HL-60 (cell line): ENCODE measurements at regions not wholly inside any gene's neighbourhood (a gene's known extent, or its start where the extent isn't known, plus 50 kb on each side); places are given as distances from the start of the nearest gene placed in this dataset.

Experiments
- POLR2AphosphoS5 ChIP-seq: IDR thresholded peaks from 2 replicates; pipeline ENCODE4 v1.6.1; 2012; ENCODE audit warnings: low read depth
- REST ChIP-seq: IDR thresholded peaks from 2 replicates; pipeline ENCODE4 v1.6.1; 2012; ENCODE audit warnings: low read depth; ENCODE audit not compliant: insufficient replicate concordance
- TF ChIP-seq, protein P1 (sequence below): IDR thresholded peaks from one replicate; pipeline ENCODE4 v1.5.1; 2011; ENCODE audit warnings: low read length, control low read depth, inconsistent platforms; ENCODE audit not compliant: insufficient read depth

- TF ChIP-seq, protein P1, sequence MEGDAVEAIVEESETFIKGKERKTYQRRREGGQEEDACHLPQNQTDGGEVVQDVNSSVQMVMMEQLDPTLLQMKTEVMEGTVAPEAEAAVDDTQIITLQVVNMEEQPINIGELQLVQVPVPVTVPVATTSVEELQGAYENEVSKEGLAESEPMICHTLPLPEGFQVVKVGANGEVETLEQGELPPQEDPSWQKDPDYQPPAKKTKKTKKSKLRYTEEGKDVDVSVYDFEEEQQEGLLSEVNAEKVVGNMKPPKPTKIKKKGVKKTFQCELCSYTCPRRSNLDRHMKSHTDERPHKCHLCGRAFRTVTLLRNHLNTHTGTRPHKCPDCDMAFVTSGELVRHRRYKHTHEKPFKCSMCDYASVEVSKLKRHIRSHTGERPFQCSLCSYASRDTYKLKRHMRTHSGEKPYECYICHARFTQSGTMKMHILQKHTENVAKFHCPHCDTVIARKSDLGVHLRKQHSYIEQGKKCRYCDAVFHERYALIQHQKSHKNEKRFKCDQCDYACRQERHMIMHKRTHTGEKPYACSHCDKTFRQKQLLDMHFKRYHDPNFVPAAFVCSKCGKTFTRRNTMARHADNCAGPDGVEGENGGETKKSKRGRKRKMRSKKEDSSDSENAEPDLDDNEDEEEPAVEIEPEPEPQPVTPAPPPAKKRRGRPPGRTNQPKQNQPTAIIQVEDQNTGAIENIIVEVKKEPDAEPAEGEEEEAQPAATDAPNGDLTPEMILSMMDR: no peak
- TF ChIP-seq POLR2AphosphoS5 (no peak), REST (no peak)
These were observed 92.7 kb upstream of the AMN1 start for GRCh38 chr12:31821484-31821883.
